ENCODE measurements at regions not wholly inside any gene's neighbourhood (a gene's known extent, or its start where the extent isn't known, plus 50 kb on each side); places are given as distances from the start of the nearest gene placed in this dataset.

DNA sequence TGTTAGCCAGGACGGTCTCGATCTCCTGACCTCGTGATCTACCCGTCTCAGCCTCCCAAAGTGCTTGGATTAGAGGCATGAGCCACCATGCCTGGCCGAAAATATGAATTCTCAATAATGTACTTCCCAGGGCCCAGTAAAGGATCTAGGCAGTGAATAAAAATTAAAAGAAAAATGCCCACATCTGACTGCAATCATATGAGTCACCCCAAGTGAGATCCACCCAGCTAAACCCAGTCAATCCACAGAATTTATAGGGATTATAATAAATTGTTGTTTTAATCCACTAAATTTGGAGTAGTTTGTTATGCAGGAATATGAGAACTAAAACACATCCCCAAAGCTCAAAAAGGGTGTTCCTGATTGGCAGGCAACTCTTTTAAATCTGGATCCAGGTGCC is 93.5 kb upstream of the STK39 start:
- TF ChIP-seq, protein P1, sequence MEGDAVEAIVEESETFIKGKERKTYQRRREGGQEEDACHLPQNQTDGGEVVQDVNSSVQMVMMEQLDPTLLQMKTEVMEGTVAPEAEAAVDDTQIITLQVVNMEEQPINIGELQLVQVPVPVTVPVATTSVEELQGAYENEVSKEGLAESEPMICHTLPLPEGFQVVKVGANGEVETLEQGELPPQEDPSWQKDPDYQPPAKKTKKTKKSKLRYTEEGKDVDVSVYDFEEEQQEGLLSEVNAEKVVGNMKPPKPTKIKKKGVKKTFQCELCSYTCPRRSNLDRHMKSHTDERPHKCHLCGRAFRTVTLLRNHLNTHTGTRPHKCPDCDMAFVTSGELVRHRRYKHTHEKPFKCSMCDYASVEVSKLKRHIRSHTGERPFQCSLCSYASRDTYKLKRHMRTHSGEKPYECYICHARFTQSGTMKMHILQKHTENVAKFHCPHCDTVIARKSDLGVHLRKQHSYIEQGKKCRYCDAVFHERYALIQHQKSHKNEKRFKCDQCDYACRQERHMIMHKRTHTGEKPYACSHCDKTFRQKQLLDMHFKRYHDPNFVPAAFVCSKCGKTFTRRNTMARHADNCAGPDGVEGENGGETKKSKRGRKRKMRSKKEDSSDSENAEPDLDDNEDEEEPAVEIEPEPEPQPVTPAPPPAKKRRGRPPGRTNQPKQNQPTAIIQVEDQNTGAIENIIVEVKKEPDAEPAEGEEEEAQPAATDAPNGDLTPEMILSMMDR (IDR thresholded peaks at IDR 0.05) = no peak
- intact Hi-C loops (cut with DNase I) = loop anchor here (10.0 kb wide), 1 partner anchor 584 kb away; no protein-coding TSS in a partner anchor
- DNase-seq (no peak), ATAC-seq (no peak)
- Histone ChIP-seq H3K9me3 (no peaks in the 10 kb centered on the region), H3K27me3 (ENCODE audit: low read depth) (no peaks in the 10 kb centered on the region), H3K36me3 (no peaks in the 10 kb centered on the region), H3K4me3 (no peak overlapping the region), H3K4me1 (no peaks in the 10 kb centered on the region), H3K27ac (no peak overlapping the region)

DNA sequence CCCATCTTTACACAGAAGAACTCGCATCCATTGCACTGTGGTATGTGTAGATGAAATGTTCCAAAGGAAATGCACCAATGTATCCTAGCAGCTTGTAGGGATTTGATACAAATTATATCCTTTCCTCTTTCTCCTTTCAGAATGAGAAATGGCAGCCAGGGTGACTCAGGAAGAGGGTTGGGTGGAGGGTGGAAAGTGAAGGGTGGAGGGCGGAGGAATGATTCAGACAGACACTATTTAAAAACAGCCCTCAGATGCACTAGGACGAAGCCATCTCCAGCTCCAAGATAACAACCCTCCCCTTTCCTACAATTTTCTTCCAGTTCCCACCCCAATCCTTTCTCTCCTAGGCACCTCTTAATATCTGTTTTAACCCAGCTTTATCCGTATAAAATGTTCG is 96.2 kb upstream of the STK39 start:
- ATAC-seq = no peak

DNA sequence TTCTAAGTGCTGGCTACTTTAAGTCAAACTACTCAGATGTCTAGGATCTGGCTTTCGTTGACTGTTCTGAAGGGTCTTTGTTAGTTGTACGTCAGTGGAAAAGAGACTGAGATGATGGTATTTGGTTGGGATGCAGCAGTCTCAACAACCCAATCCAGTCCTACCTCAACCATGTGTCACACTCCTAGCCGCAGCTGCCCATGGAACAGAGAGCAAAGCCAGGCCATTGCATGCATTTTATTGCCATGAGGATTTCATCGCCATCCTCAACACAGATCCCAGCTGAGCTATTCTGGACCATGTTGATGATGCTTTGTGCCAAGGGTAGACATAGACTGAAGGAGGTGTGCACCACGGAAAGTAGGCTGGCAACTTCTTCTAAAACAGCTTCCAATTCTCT is 97.3 kb upstream of the STK39 start:
- TF ChIP-seq, protein P1 (IDR thresholded peaks at IDR 0.05) = no peak
- no peaks in the 10 kb centered on the region for H3K36me3 ChIP-seq
- ATAC-seq = no peak
- no peaks in the 10 kb centered on the region for H3K9me3 ChIP-seq
- no peak for DNase-seq
- peaks cover 5% of the 10 kb centered on the region for H3K4me1 ChIP-seq
- H3K27ac ChIP-seq = no peak overlapping the region
- no peaks in the 10 kb centered on the region for H3K27me3 ChIP-seq (ENCODE audit: low read depth)
- intact Hi-C loops (cut with DNase I) = loop anchor here (10.0 kb wide), 1 partner anchor 580 kb away; no protein-coding TSS in a partner anchor
- no peak overlapping the region for H3K4me3 ChIP-seq

More for the DNA sequence above, 96.2 kb upstream of the STK39 start:
- Histone ChIP-seq H3K27me3 (ENCODE audit: low read depth) (no peaks in the 10 kb centered on the region), H3K4me1 (peaks cover 5% of the 10 kb centered on the region), H3K9me3 (no peaks in the 10 kb centered on the region), H3K36me3 (no peaks in the 10 kb centered on the region), H3K4me3 (no peak overlapping the region), H3K27ac (no peak overlapping the region)
- no peak for DNase-seq
- intact Hi-C loops (cut with DNase I) = loop anchor here (10.0 kb wide), 1 partner anchor 581 kb away; no protein-coding TSS in a partner anchor
- TF ChIP-seq, protein P1 (IDR thresholded peaks at IDR 0.05) = no peak

DNA sequence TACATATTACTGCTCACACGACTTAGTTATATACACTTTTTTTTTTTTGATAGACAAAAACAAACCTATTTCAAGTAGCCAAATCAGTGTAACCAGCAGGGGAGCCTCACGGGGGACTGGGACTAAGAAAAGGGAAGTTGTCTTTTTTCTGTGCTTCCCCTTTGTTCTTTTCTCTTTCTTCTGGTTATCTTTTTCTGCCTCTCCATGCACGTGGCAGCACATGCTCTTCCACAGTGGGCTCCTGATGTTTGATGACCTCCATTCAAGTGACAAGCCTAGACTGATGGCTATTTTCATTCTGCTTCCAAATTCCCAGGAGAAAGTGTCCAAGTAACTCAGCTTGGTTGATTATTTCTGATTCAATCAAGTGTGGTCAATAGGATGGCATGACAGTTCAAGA is 98.2 kb upstream of the STK39 start:
- Histone ChIP-seq H3K36me3 (no peaks in the 10 kb centered on the region), H3K27ac (no peak overlapping the region), H3K27me3 (ENCODE audit: low read depth) (no peaks in the 10 kb centered on the region), H3K4me3 (no peak overlapping the region), H3K4me1 (peaks cover 5% of the 10 kb centered on the region), H3K9me3 (no peaks in the 10 kb centered on the region)
- no peak for ATAC-seq
- intact Hi-C loops (cut with DNase I) = loop anchor here (10.0 kb wide), 1 partner anchor 579 kb away; no protein-coding TSS in a partner anchor
- TF ChIP-seq, protein P1 (IDR thresholded peaks at IDR 0.05) = no peak
- no peak for DNase-seq

DNA sequence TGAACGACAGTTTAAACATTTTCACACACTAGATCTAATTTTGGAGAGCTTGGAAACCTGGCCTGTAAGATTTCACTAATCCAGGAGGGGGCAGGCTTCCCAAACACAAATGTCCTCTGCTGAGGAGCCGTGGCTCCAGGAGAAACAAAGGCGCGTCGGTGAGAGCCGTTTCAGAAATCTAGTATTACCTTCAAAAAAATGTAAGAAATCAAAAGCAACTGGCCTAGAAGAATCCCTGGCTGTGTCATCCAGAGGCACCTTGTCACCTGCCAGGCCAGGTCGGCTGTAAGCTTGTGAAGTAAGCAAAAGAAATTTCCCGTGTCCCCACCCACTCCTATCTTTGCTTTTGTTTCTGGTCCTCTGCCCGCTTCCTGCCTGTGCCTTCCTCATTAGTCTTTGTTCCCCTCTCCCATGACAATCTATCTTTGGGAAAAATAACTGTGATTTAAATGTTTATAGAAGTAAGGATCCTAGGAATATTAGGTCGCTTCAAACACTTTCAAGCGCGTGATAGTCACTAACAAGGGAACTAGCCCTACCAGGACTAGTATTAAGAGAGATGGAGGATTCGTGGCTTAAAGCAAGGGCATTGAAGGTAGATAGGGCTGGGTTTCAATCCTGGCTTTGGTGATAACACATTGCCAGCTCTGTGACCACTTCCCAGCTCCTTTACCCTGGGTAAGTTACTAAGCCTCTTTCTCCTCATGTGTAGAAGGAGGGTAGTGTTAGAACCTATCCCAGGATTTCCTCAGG is 99.5 kb upstream of the STK39 start:
- ATAC-seq (peak; percentile 86 to 90), DNase-seq (peak; percentile 56)
- no peaks in the 10 kb centered on the region for H3K9me3 ChIP-seq
- H3K27me3 ChIP-seq (ENCODE audit: low read depth) = no peaks in the 10 kb centered on the region
- peaks cover 5% of the 10 kb centered on the region for H3K4me1 ChIP-seq
- H3K27ac ChIP-seq = no peak overlapping the region
- intact Hi-C loops (cut with DNase I) = loop anchor here (10.0 kb wide), 1 partner anchor 578 kb away; no protein-coding TSS in a partner anchor
- H3K4me3 ChIP-seq = peak overlapping the region; percentile 53
- no peaks in the 10 kb centered on the region for H3K36me3 ChIP-seq
- TF ChIP-seq, protein P1 (IDR thresholded peaks at IDR 0.05) = peak; percentile 85
